OCI-LY7 (cell line): ENCODE measurements at regions not wholly inside any gene's neighbourhood (a gene's known extent, or its start where the extent isn't known, plus 50 kb on each side); places are given as distances from the start of the nearest gene placed in this dataset.

Experiments
- EZH2phosphoT487 ChIP-seq: fragments of 200-600 bp; sonication (generic); IDR thresholded peaks from 2 replicates; pipeline ENCODE4 v1.6.1; 2018; ENCODE audit warnings: low read depth, borderline replicate concordance, mild to moderate bottlenecking, mixed run types, antibody characterized with exemption, low read length, moderate library complexity, mixed read lengths
- TF ChIP-seq, protein P1 (sequence below): fragments of 200-600 bp; sonication (generic); conservative IDR thresholded peaks from 2 replicates; pipeline ENCODE4 v1.5.1; 2014; ENCODE audit warnings: mild to moderate bottlenecking, antibody characterized with exemption, low read length, moderate library complexity, mixed read lengths

GRCh38 chrX:116292183-116292582 lies 121.6 kb downstream of the AGTR2 start:
- TF ChIP-seq, protein P1, sequence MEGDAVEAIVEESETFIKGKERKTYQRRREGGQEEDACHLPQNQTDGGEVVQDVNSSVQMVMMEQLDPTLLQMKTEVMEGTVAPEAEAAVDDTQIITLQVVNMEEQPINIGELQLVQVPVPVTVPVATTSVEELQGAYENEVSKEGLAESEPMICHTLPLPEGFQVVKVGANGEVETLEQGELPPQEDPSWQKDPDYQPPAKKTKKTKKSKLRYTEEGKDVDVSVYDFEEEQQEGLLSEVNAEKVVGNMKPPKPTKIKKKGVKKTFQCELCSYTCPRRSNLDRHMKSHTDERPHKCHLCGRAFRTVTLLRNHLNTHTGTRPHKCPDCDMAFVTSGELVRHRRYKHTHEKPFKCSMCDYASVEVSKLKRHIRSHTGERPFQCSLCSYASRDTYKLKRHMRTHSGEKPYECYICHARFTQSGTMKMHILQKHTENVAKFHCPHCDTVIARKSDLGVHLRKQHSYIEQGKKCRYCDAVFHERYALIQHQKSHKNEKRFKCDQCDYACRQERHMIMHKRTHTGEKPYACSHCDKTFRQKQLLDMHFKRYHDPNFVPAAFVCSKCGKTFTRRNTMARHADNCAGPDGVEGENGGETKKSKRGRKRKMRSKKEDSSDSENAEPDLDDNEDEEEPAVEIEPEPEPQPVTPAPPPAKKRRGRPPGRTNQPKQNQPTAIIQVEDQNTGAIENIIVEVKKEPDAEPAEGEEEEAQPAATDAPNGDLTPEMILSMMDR, result no peak
- no peak for TF ChIP-seq EZH2phosphoT487
